ENCODE measurements at regions not wholly inside any gene's neighbourhood (a gene's known extent, or its start where the extent isn't known, plus 50 kb on each side); places are given as distances from the start of the nearest gene placed in this dataset.

GRCh38 chr5:89706731-89707130, 702.8 kb downstream of the CETN3 start:
- TF ChIP-seq, protein P1, sequence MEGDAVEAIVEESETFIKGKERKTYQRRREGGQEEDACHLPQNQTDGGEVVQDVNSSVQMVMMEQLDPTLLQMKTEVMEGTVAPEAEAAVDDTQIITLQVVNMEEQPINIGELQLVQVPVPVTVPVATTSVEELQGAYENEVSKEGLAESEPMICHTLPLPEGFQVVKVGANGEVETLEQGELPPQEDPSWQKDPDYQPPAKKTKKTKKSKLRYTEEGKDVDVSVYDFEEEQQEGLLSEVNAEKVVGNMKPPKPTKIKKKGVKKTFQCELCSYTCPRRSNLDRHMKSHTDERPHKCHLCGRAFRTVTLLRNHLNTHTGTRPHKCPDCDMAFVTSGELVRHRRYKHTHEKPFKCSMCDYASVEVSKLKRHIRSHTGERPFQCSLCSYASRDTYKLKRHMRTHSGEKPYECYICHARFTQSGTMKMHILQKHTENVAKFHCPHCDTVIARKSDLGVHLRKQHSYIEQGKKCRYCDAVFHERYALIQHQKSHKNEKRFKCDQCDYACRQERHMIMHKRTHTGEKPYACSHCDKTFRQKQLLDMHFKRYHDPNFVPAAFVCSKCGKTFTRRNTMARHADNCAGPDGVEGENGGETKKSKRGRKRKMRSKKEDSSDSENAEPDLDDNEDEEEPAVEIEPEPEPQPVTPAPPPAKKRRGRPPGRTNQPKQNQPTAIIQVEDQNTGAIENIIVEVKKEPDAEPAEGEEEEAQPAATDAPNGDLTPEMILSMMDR (IDR thresholded peaks at IDR 0.05), result no peak
- no peak for TF ChIP-seq POLR2A (IDR thresholded peaks at IDR 0.05)
